ENCODE measurements at regions not wholly inside any gene's neighbourhood (a gene's known extent, or its start where the extent isn't known, plus 50 kb on each side); places are given as distances from the start of the nearest gene placed in this dataset.

DNA sequence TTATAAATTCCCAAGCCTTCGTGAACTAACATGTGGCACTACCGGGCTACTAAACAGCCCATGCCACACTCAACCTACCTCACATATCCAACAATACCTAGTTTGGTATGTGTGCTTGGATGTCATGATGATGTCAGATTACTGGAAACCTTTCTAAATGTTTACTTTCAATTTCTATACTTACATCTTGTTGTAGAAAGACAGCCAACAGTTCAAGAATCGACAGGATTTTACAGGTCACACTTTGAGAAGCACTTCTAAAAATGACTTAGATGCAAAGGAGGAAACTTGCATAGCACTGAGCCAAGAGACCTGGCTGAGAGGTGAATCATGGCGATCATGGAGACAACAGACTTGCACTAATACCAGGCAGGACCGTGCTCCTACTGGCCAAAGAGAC, 209.9 kb downstream of the COL4A1 start:
- H3K36me3 Mint-ChIP-seq (ENCODE audit: insufficient read depth, unreplicated experiment): peaks cover 7% of the 10 kb centered on the region
- ChIA-PET POLR2A (no interaction called here), CTCF (no interaction called here)
- peaks cover 22% of the 10 kb centered on the region for H3K4me1 Mint-ChIP-seq (ENCODE audit: insufficient read depth, unreplicated experiment)
- H3K4me3 Mint-ChIP-seq (ENCODE audit: unreplicated experiment): no peak overlapping the region
- H3K27ac Mint-ChIP-seq (ENCODE audit: low read depth, unreplicated experiment): peak overlapping the region; percentile 32
- BruUV-seq (replicated peaks): no TSS peak
- H3K27me3 Mint-ChIP-seq (ENCODE audit: insufficient read depth, unreplicated experiment): no peaks in the 10 kb centered on the region
- peak; percentile 38 for DNase-seq (ENCODE audit: unreplicated experiment)
- TF ChIP-seq, protein P1, sequence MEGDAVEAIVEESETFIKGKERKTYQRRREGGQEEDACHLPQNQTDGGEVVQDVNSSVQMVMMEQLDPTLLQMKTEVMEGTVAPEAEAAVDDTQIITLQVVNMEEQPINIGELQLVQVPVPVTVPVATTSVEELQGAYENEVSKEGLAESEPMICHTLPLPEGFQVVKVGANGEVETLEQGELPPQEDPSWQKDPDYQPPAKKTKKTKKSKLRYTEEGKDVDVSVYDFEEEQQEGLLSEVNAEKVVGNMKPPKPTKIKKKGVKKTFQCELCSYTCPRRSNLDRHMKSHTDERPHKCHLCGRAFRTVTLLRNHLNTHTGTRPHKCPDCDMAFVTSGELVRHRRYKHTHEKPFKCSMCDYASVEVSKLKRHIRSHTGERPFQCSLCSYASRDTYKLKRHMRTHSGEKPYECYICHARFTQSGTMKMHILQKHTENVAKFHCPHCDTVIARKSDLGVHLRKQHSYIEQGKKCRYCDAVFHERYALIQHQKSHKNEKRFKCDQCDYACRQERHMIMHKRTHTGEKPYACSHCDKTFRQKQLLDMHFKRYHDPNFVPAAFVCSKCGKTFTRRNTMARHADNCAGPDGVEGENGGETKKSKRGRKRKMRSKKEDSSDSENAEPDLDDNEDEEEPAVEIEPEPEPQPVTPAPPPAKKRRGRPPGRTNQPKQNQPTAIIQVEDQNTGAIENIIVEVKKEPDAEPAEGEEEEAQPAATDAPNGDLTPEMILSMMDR (IDR thresholded peaks at IDR 0.05; ENCODE audit: unreplicated experiment): no peak
- intact Hi-C loops (cut with micrococcal nuclease): no loop called here
- peaks cover 10% of the 10 kb centered on the region for H3K9me3 Mint-ChIP-seq (ENCODE audit: unreplicated experiment)

DNA sequence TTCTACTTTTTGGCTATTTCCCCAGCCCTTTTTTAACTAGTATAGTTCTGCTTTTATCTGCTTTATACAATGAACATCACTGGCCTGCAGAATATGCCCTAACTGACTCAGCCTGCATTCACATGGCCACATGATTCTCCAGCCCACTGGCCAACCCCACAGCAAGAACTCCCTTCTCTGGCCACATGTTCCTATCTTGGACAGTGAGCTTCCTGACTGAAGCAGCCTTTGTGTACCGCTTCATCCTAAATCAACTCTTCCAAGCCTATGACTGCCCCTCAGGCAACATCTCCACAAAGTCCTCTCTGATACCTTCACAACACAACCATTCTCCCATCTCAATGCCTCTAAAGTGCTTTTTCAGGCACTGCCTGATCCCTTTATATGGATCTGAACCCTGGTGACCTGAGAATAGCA, 214.1 kb downstream of the COL4A1 start:
- CTCF ChIA-PET: no interaction called here
- no TSS peak for BruUV-seq (replicated peaks)
- Mint-ChIP-seq H3K4me3 (ENCODE audit: unreplicated experiment) (no peak overlapping the region), H3K4me1 (ENCODE audit: insufficient read depth, unreplicated experiment) (peaks cover 28% of the 10 kb centered on the region), H3K27me3 (ENCODE audit: insufficient read depth, unreplicated experiment) (no peaks in the 10 kb centered on the region), H3K27ac (ENCODE audit: low read depth, unreplicated experiment) (peak overlapping the region; percentile 92), H3K36me3 (ENCODE audit: insufficient read depth, unreplicated experiment) (peaks cover 7% of the 10 kb centered on the region), H3K9me3 (ENCODE audit: unreplicated experiment) (no peaks in the 10 kb centered on the region)
- POLR2A ChIA-PET: no interaction called here
- no peak for DNase-seq (ENCODE audit: unreplicated experiment)
- intact Hi-C loops (cut with micrococcal nuclease): no loop called here
- TF ChIP-seq, protein P1 (IDR thresholded peaks at IDR 0.05; ENCODE audit: unreplicated experiment): no peak

- peaks cover 1% of the 10 kb centered on the region for H3K9me3 Mint-ChIP-seq (ENCODE audit: unreplicated experiment)
- H3K4me3 Mint-ChIP-seq (ENCODE audit: unreplicated experiment): no peak overlapping the region
- TF ChIP-seq, protein P1 (IDR thresholded peaks at IDR 0.05; ENCODE audit: unreplicated experiment): no peak
- CTCF ChIA-PET: interaction anchor here (0.6 to 1.1 kb wide), 2 partner anchors 30 to 547 kb away, joined by 3 to 4 read pairs; no protein-coding TSS in a partner anchor
- intact Hi-C loops (cut with micrococcal nuclease): no loop called here
- BruUV-seq (replicated peaks): no TSS peak
- POLR2A ChIA-PET: interaction anchor here (1.1 kb wide), 1 partner anchor 14 kb away, joined by 3 read pairs; no protein-coding TSS in a partner anchor
- peaks cover 7% of the 10 kb centered on the region for H3K36me3 Mint-ChIP-seq (ENCODE audit: insufficient read depth, unreplicated experiment)
- peaks cover 20% of the 10 kb centered on the region for H3K4me1 Mint-ChIP-seq (ENCODE audit: insufficient read depth, unreplicated experiment)
- no peak overlapping the region for H3K27ac Mint-ChIP-seq (ENCODE audit: low read depth, unreplicated experiment)
- DNase-seq (ENCODE audit: unreplicated experiment): no peak
- no peaks in the 10 kb centered on the region for H3K27me3 Mint-ChIP-seq (ENCODE audit: insufficient read depth, unreplicated experiment)
Measured at GRCh38 chr13:110089815-110090214, 217.1 kb downstream of the COL4A1 start.

DNA sequence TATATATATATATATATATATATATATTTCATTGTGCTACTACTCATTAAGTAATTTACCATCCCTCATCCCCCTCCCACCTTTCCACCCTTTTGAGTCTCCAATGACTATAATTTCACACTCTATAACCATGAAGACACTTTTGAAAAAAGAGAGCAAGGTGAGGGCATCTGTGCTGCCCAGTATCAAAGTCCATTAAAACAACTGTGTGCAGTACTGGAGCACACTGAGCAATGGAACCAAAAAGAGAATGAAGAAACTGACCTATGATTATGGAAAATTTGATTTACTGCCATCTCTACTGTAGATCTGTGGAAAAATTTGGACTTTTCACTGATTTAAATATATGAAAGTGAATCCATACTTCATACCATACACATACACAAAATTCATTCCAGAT, 217.9 kb downstream of the COL4A1 start:
- ChIA-PET CTCF (no interaction called here), POLR2A (interaction anchor here (1.1 kb wide), 1 partner anchor 14 kb away, joined by 3 read pairs; no protein-coding TSS in a partner anchor)
- no peak for DNase-seq (ENCODE audit: unreplicated experiment)
- intact Hi-C loops (cut with micrococcal nuclease): no loop called here
- TF ChIP-seq, protein P1 (IDR thresholded peaks at IDR 0.05; ENCODE audit: unreplicated experiment): no peak
- BruUV-seq (replicated peaks): no TSS peak
- Mint-ChIP-seq H3K27ac (ENCODE audit: low read depth, unreplicated experiment) (no peak overlapping the region), H3K4me1 (ENCODE audit: insufficient read depth, unreplicated experiment) (peaks cover 13% of the 10 kb centered on the region), H3K9me3 (ENCODE audit: unreplicated experiment) (peaks cover 8% of the 10 kb centered on the region), H3K27me3 (ENCODE audit: insufficient read depth, unreplicated experiment) (no peaks in the 10 kb centered on the region), H3K4me3 (ENCODE audit: unreplicated experiment) (no peak overlapping the region), H3K36me3 (ENCODE audit: insufficient read depth, unreplicated experiment) (peaks cover under 1% of the 10 kb centered on the region)

Data from MCF 10A (cell line).